GM19467 (cell line): ENCODE measurements at regions not wholly inside any gene's neighbourhood (a gene's known extent, or its start where the extent isn't known, plus 50 kb on each side); places are given as distances from the start of the nearest gene placed in this dataset.
A peak's percentile ranks its signal among the peaks of the same experiment; 100 is the strongest.
"Not testable (repeated sequence)": the region's sequence is repeated elsewhere in the genome, so short reads cannot be mapped to it uniquely, and the experiment has no call there.

Experiments used
- ATAC-seq: cut with Tn5 transposase; IDR thresholded peaks from one replicate; pipeline ENCODE4 v1.9.1; 2021; ENCODE audit warnings: mild to moderate bottlenecking, moderate library complexity; ENCODE audit not compliant: unreplicated experiment

GRCh38 chr9:31314241-31314640 is 1070.2 kb upstream of the ACO1 start:
- no peak for ATAC-seq

- ATAC-seq: no peak
Observed at GRCh38 chr9:31320494-31320893, 1063.9 kb upstream of the ACO1 start.

- ATAC-seq: no peak
Observed at GRCh38 chr9:31321256-31321655, 1063.2 kb upstream of the ACO1 start.

- ATAC-seq: no peak
Observed at GRCh38 chr9:31321686-31322085, 1062.8 kb upstream of the ACO1 start.

- ATAC-seq: no peak
Observed at GRCh38 chr9:31323726-31324444, 1060.6 kb upstream of the ACO1 start.

- ATAC-seq: no peak
Observed at GRCh38 chr9:31325778-31326177, 1058.7 kb upstream of the ACO1 start.

- not testable (repeated sequence) for ATAC-seq
Observed at GRCh38 chr9:31326883-31327282, 1057.6 kb upstream of the ACO1 start.

GRCh38 chr9:31334837-31335528 is 1049.5 kb upstream of the ACO1 start:
- ATAC-seq: no peak

- ATAC-seq: no peak
Observed at GRCh38 chr9:31335529-31336234, 1048.8 kb upstream of the ACO1 start.

- no peak for ATAC-seq
Observed at GRCh38 chr9:31336386-31336785, 1048.1 kb upstream of the ACO1 start.

GRCh38 chr9:31336841-31337240 is 1047.6 kb upstream of the ACO1 start:
- no peak for ATAC-seq

GRCh38 chr9:31347082-31347617 is 1037.3 kb upstream of the ACO1 start:
- peak; percentile 99 for ATAC-seq

GRCh38 chr9:31355159-31355882 is 1029.1 kb upstream of the ACO1 start:
- no peak for ATAC-seq

- ATAC-seq: no peak
Observed at GRCh38 chr9:31355965-31356364, 1028.5 kb upstream of the ACO1 start.

- ATAC-seq: no peak
Observed at GRCh38 chr9:31359071-31359470, 1025.4 kb upstream of the ACO1 start.

GRCh38 chr9:31364171-31364570 is 1020.3 kb upstream of the ACO1 start:
- no peak for ATAC-seq

GRCh38 chr9:31372799-31373587 is 1011.5 kb upstream of the ACO1 start:
- no peak for ATAC-seq

GRCh38 chr9:31377358-31377757 is 1007.1 kb upstream of the ACO1 start:
- no peak for ATAC-seq

GRCh38 chr9:31388660-31389059 is 995.8 kb upstream of the ACO1 start:
- ATAC-seq: no peak

GRCh38 chr9:31389075-31389474 is 995.4 kb upstream of the ACO1 start:
- no peak for ATAC-seq
